ENCODE measurements at regions not wholly inside any gene's neighbourhood (a gene's known extent, or its start where the extent isn't known, plus 50 kb on each side); places are given as distances from the start of the nearest gene placed in this dataset.
"Not testable (repeated sequence)": the region's sequence is repeated elsewhere in the genome, so short reads cannot be mapped to it uniquely, and the experiment has no call there.

GRCh38 chr12:34304546-34304945 is 282.2 kb downstream of the ALG10 start:
- no peak for DNase-seq (ENCODE audit: low spot score)

GRCh38 chr12:34305176-34305575 is 282.9 kb downstream of the ALG10 start:
- DNase-seq (ENCODE audit: low spot score), result no peak

GRCh38 chr12:34306133-34306830 is 284.0 kb downstream of the ALG10 start:
- DNase-seq (ENCODE audit: low spot score), result no peak

- DNase-seq (ENCODE audit: low spot score), result not testable (repeated sequence)
Measured at GRCh38 chr12:34309806-34310804, 287.8 kb downstream of the ALG10 start.

GRCh38 chr12:34311337-34311736 is 289.0 kb downstream of the ALG10 start:
- DNase-seq (ENCODE audit: low spot score), result no peak

GRCh38 chr12:34327671-34328070 is 305.4 kb downstream of the ALG10 start:
- no peak for DNase-seq (ENCODE audit: low spot score)

GRCh38 chr12:34333337-34333736 is 311.0 kb downstream of the ALG10 start:
- no peak for DNase-seq (ENCODE audit: low spot score)

GRCh38 chr12:34334538-34334937 is 312.2 kb downstream of the ALG10 start:
- DNase-seq (ENCODE audit: low spot score), result no peak

GRCh38 chr12:34334953-34335743 is 312.9 kb downstream of the ALG10 start:
- no peak for DNase-seq (ENCODE audit: low spot score)

- DNase-seq (ENCODE audit: low spot score), result no peak
Measured at GRCh38 chr12:34335819-34336262, 313.5 kb downstream of the ALG10 start.

- no peak for DNase-seq (ENCODE audit: low spot score)
Measured at GRCh38 chr12:34336619-34337465, 314.5 kb downstream of the ALG10 start.

GRCh38 chr12:34338751-34339150 is 316.5 kb downstream of the ALG10 start:
- DNase-seq (ENCODE audit: low spot score), result no peak

- DNase-seq (ENCODE audit: low spot score), result no peak
Measured at GRCh38 chr12:34339922-34340321, 317.6 kb downstream of the ALG10 start.

GRCh38 chr12:34340534-34341361 is 318.5 kb downstream of the ALG10 start:
- DNase-seq (ENCODE audit: low spot score), result no peak

GRCh38 chr12:34341362-34341733 is 319.1 kb downstream of the ALG10 start:
- DNase-seq (ENCODE audit: low spot score), result no peak

- DNase-seq (ENCODE audit: low spot score), result no peak
Measured at GRCh38 chr12:34342048-34342447, 319.8 kb downstream of the ALG10 start.

- DNase-seq (ENCODE audit: low spot score), result no peak
Measured at GRCh38 chr12:34343345-34343744, 321.0 kb downstream of the ALG10 start.

- no peak for DNase-seq (ENCODE audit: low spot score)
Measured at GRCh38 chr12:34343766-34344165, 321.5 kb downstream of the ALG10 start.

GRCh38 chr12:34344851-34345522 is 322.7 kb downstream of the ALG10 start:
- DNase-seq (ENCODE audit: low spot score), result no peak

GRCh38 chr12:34345801-34346200 is 323.5 kb downstream of the ALG10 start:
- no peak for DNase-seq (ENCODE audit: low spot score)
